WTC11 (cell line): ENCODE measurements at regions not wholly inside any gene's neighbourhood (a gene's known extent, or its start where the extent isn't known, plus 50 kb on each side); places are given as distances from the start of the nearest gene placed in this dataset.

Experiments
- ATAC-seq: fragments of 200-7000 bp; cut with Tn5 transposase; 2 replicates; pipeline ENCODE4 v1.10.0; 2021; ENCODE audit warnings: mild to moderate bottlenecking, moderate library complexity
- CTCF ChIA-PET: fragments of 300-600 bp; sonication (Branson Sonifier 250); formaldehyde crosslinking; loops from one replicate; lab custom pipeline; 2021; ENCODE audit warnings: antibody characterized with exemption; lab: Charles Lee
- POLR2A ChIA-PET: fragments of 350-600 bp; sonication (Branson Sonifier 250); formaldehyde crosslinking; loops from one replicate; lab custom pipeline; 2021; ENCODE audit warnings: antibody characterized with exemption; lab: Charles Lee
- DNase-seq: peaks from one replicate; pipeline ENCODE4 v3.0.0; 2021; ENCODE audit warnings: low spot score
- H3K27ac Mint-ChIP-seq: 2 replicates; pipeline ENCODE4 v1.8.0; 2021; ENCODE audit warnings: mixed read lengths
- H3K27me3 Mint-ChIP-seq: 2 replicates; pipeline ENCODE4 v1.8.0; 2021; ENCODE audit warnings: low read depth, mild to moderate bottlenecking, moderate library complexity, mixed read lengths
- H3K36me3 Mint-ChIP-seq: 2 replicates; pipeline ENCODE4 v1.8.0; 2021; ENCODE audit warnings: mixed read lengths
- H3K4me1 Mint-ChIP-seq: 2 replicates; pipeline ENCODE4 v1.8.0; 2022; ENCODE audit warnings: mixed read lengths
- H3K4me3 Mint-ChIP-seq: 2 replicates; pipeline ENCODE4 v1.8.0; 2021; ENCODE audit warnings: mild to moderate bottlenecking, moderate library complexity, mixed read lengths
- H3K9me3 Mint-ChIP-seq: 2 replicates; pipeline ENCODE4 v1.8.0; 2021; ENCODE audit warnings: mixed read lengths
- AFF4 ChIP-seq: sonication (generic); formaldehyde crosslinking; IDR thresholded peaks from 2 replicates; pipeline ENCODE4 v1.8.1; 2023; ENCODE audit warnings: mild to moderate bottlenecking, missing genetic modification reagents, borderline replicate concordance
- CREB1 ChIP-seq: sonication (generic); formaldehyde crosslinking; IDR thresholded peaks from 2 replicates; pipeline ENCODE4 v1.8.0; 2023; ENCODE audit warnings: mild to moderate bottlenecking, missing genetic modification reagents
- CREM ChIP-seq: sonication (generic); formaldehyde crosslinking; IDR thresholded peaks from 2 replicates; pipeline ENCODE4 v1.8.1; 2022; ENCODE audit warnings: mild to moderate bottlenecking, missing genetic modification reagents, moderate library complexity
- E2F4 ChIP-seq: sonication (generic); formaldehyde crosslinking; IDR thresholded peaks from 2 replicates; pipeline ENCODE4 v1.8.1; 2022; ENCODE audit warnings: low read depth, mild to moderate bottlenecking, moderate library complexity, missing genetic modification reagents, borderline replicate concordance
- E2F5 ChIP-seq: sonication (generic); formaldehyde crosslinking; IDR thresholded peaks from 2 replicates; pipeline ENCODE4 v1.8.1; 2022; ENCODE audit warnings: mild to moderate bottlenecking, moderate library complexity, missing genetic modification reagents
- FOXK1 ChIP-seq: sonication (generic); formaldehyde crosslinking; IDR thresholded peaks from 2 replicates; pipeline ENCODE4 v1.8.0; 2022; ENCODE audit warnings: mild to moderate bottlenecking, moderate library complexity, missing genetic modification reagents
- FOXP1 ChIP-seq: sonication (generic); formaldehyde crosslinking; IDR thresholded peaks from 2 replicates; pipeline ENCODE4 v1.8.0; 2022; ENCODE audit warnings: missing genetic modification reagents, mild to moderate bottlenecking, moderate library complexity, borderline replicate concordance
- HMGXB4 ChIP-seq: sonication (generic); formaldehyde crosslinking; IDR thresholded peaks from 2 replicates; pipeline ENCODE4 v1.8.1; 2023; ENCODE audit warnings: mild to moderate bottlenecking, moderate library complexity, missing genetic modification reagents
- IRF1 ChIP-seq: sonication (generic); formaldehyde crosslinking; IDR thresholded peaks from 2 replicates; pipeline ENCODE4 v1.8.0; 2023; ENCODE audit warnings: missing genetic modification reagents
- IRF2 ChIP-seq: sonication (generic); formaldehyde crosslinking; IDR thresholded peaks from 2 replicates; pipeline ENCODE4 v1.8.0; 2022; ENCODE audit warnings: low read depth, missing genetic modification reagents, borderline replicate concordance
- JAZF1 ChIP-seq: fragments of 250-450 bp; sonication (Bioruptor Pico); IDR thresholded peaks from 2 replicates; pipeline ENCODE4 v1.9.0; 2021; ENCODE audit warnings: moderate library complexity, mild to moderate bottlenecking, inconsistent platforms
- MAX ChIP-seq: sonication (generic); formaldehyde crosslinking; IDR thresholded peaks from 2 replicates; pipeline ENCODE4 v1.8.0; 2022; ENCODE audit warnings: mild to moderate bottlenecking, missing genetic modification reagents
- MLX ChIP-seq: sonication (generic); formaldehyde crosslinking; IDR thresholded peaks from 2 replicates; pipeline ENCODE4 v1.8.1; 2023; ENCODE audit warnings: mild to moderate bottlenecking, missing genetic modification reagents, moderate library complexity
- MXD4 ChIP-seq: fragments of 250-450 bp; sonication (Bioruptor Pico); IDR thresholded peaks from 2 replicates; pipeline ENCODE4 v1.8.0; 2021; ENCODE audit warnings: mild to moderate bottlenecking, moderate library complexity, borderline replicate concordance
- TP53 ChIP-seq: sonication (generic); formaldehyde crosslinking; IDR thresholded peaks from 2 replicates; pipeline ENCODE4 v1.8.1; 2023; ENCODE audit warnings: mild to moderate bottlenecking, missing genetic modification reagents
- ZBTB21 ChIP-seq: sonication (generic); formaldehyde crosslinking; IDR thresholded peaks from 2 replicates; pipeline ENCODE4 v1.8.1; 2023; ENCODE audit warnings: mild to moderate bottlenecking, missing genetic modification reagents, borderline replicate concordance
- ZBTB43 ChIP-seq: sonication (generic); formaldehyde crosslinking; IDR thresholded peaks from 2 replicates; pipeline ENCODE4 v1.8.1; 2023; ENCODE audit warnings: mild to moderate bottlenecking, missing genetic modification reagents
- ZNF281 ChIP-seq: sonication (generic); formaldehyde crosslinking; IDR thresholded peaks from 2 replicates; pipeline ENCODE4 v1.8.0; 2023; ENCODE audit warnings: mild to moderate bottlenecking, missing genetic modification reagents
- ZNF317 ChIP-seq: sonication (generic); formaldehyde crosslinking; IDR thresholded peaks from 2 replicates; pipeline ENCODE4 v1.8.1; 2023; ENCODE audit warnings: low read depth, mild to moderate bottlenecking, moderate library complexity, missing genetic modification reagents, borderline replicate concordance
- ZNF423 ChIP-seq: fragments of 250-450 bp; sonication (Bioruptor Pico); IDR thresholded peaks from 2 replicates; pipeline ENCODE4 v2.1.2; 2022; ENCODE audit warnings: mild to moderate bottlenecking, moderate library complexity
- ZNF671 ChIP-seq: fragments of 250-450 bp; sonication (Bioruptor Pico); IDR thresholded peaks from 2 replicates; pipeline ENCODE4 v1.8.0; 2021; ENCODE audit warnings: mild to moderate bottlenecking

GRCh38 chr1:94641990-94642389, 100.4 kb upstream of the F3 start (continued):
- TF ChIP-seq FOXP1 (CRISPR knock-in tag) (no peak), MLX (no peak), ZNF281 (CRISPR knock-in tag) (no peak), IRF1 (CRISPR knock-in tag) (no peak), CREB1 (no peak)

GRCh38 chr1:94640125-94640524, 98.6 kb upstream of the F3 start:
- TF ChIP-seq FOXK1 (CRISPR knock-in tag): no peak
- TF ChIP-seq MXD4: no peak
- no peak for TF ChIP-seq E2F5 (CRISPR knock-in tag)
- no peak for TF ChIP-seq MAX (CRISPR knock-in tag)
- no peak for TF ChIP-seq ZBTB21
- no peak for TF ChIP-seq ZNF317 (CRISPR knock-in tag)
- no peak for TF ChIP-seq CREB1
- TF ChIP-seq AFF4: no peak
- TF ChIP-seq ZNF671 (CRISPR knock-in tag): no peak
- no peak for TF ChIP-seq IRF2 (CRISPR knock-in tag)
- no peak for TF ChIP-seq JAZF1
- TF ChIP-seq CREM: no peak
- TF ChIP-seq ZNF423 (CRISPR knock-in tag): no peak
- TF ChIP-seq HMGXB4 (CRISPR knock-in tag): no peak
- no peak for TF ChIP-seq ZBTB43 (CRISPR knock-in tag)
- TF ChIP-seq TP53: no peak
- no peak for TF ChIP-seq IRF1 (CRISPR knock-in tag)
- TF ChIP-seq E2F4 (CRISPR knock-in tag): no peak
- H3K36me3 Mint-ChIP-seq: no peaks in the 10 kb centered on the region
- ATAC-seq (no peak), DNase-seq (no peak)
- H3K9me3 Mint-ChIP-seq: no peaks in the 10 kb centered on the region
- H3K4me1 Mint-ChIP-seq: peaks cover 16% of the 10 kb centered on the region
- no peaks in the 10 kb centered on the region for H3K27me3 Mint-ChIP-seq
- ChIA-PET POLR2A (no interaction called here), CTCF (no interaction called here)
- H3K27ac Mint-ChIP-seq: no peak overlapping the region
- no peak overlapping the region for H3K4me3 Mint-ChIP-seq
